K562 (cell line): ENCODE measurements at regions not wholly inside any gene's neighbourhood (a gene's known extent, or its start where the extent isn't known, plus 50 kb on each side); places are given as distances from the start of the nearest gene placed in this dataset.

Source experiments
- ATF1 ChIP-seq, 2 experiments: fragments of 450-650 bp in 1 of 2; IDR thresholded peaks; 2 replicates each; pipeline ENCODE4 v1.6.1; 2016; ENCODE audit warnings: missing compliant biosample characterization in 1 of 2, missing genetic modification characterization in 1 of 2
- CAMTA2 ChIP-seq: fragments of 250-450 bp; sonication (Bioruptor Pico); conservative IDR thresholded peaks from 2 replicates; pipeline ENCODE4 v1.5.1; 2022
- CTCF ChIP-seq, 3 experiments: IDR thresholded peaks in 2 of 3; conservative IDR thresholded peaks in 1 of 3; 2 replicates each; pipeline ENCODE4 v1.5.1; 2011 to 2012; ENCODE audit warnings: low read length in 3 of 3, mild to moderate bottlenecking in 3 of 3, control low read depth in 2 of 3, improper control_type of control experiment in 1 of 3, inconsistent platforms in 1 of 3, low read depth in 1 of 3, mixed read lengths in 1 of 3, moderate library complexity in 1 of 3; ENCODE audit not compliant: insufficient read depth in 2 of 3
- NRF1 ChIP-seq, 2 experiments: fragments of 450-650 bp; IDR thresholded peaks in 1 of 2; conservative IDR thresholded peaks in 1 of 2; 2 replicates each; pipeline ENCODE4 v1.6.1; 2014; ENCODE audit warnings: mild to moderate bottlenecking in 2 of 2
- PRDM10 ChIP-seq: fragments of 450-650 bp; IDR thresholded peaks from 2 replicates; pipeline ENCODE4 v1.6.1; 2018; ENCODE audit not compliant: partially characterized antibody
- ZNF77 ChIP-seq: fragments of 250-450 bp; sonication (Bioruptor Pico); IDR thresholded peaks from 2 replicates; pipeline ENCODE4 v1.5.0; 2020

DNA sequence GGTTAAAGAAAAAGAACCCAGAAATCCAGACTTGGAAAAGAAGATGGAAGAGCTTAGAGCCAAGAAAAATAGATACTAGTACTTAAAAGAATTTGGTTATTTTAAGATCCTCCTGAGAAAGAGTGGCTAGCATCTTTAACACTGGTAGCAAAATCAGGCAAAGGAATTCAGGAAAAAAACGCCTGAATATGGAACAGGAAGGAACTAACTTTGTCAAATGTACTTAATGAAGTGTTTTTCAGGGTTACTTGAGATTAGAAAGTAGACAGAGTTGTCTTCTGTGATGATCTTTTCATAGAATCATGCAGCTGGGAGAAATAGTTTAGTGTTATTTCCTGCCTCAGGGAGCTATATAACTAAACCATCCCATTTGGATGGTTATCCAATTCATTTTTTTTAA lies 50.8 kb upstream of the SASH1 start:
- TF ChIP-seq CAMTA2 (CRISPR knock-in tag), result no peak
- TF ChIP-seq PRDM10, result no peak
- no peak for TF ChIP-seq NRF1 (conservative IDR thresholded peaks at IDR 0.05 in 1 of 2, IDR thresholded peaks at IDR 0.05 in 1 of 2)
- TF ChIP-seq ATF1 (CRISPR knock-in tag; IDR thresholded peaks at IDR 0.05), result no peak
- no peak for TF ChIP-seq ATF1 (tag; IDR thresholded peaks at IDR 0.05)
- TF ChIP-seq ZNF77 (CRISPR knock-in tag), result no peak
- no peak for TF ChIP-seq CTCF (IDR thresholded peaks at IDR 0.05 in 2 of 3, conservative IDR thresholded peaks at IDR 0.05 in 1 of 3; ENCODE audit: insufficient read depth in 2 of 3, low read depth in 1 of 3, low read length in 3 of 3)
